Naive thymus-derived CD8-positive, alpha-beta T cell (primary cell): ENCODE measurements at regions not wholly inside any gene's neighbourhood (a gene's known extent, or its start where the extent isn't known, plus 50 kb on each side); places are given as distances from the start of the nearest gene placed in this dataset.

ENCODE experiments used
- ATAC-seq, 2 donors: fragments of 150-1000 bp; cut with Tn5 transposase in 1 of 2; sonication (Bioruptor Pico), chemical (Tn5 transposase) in 1 of 2; 1 replicate in 1 of 2; 2 replicates in 1 of 2; pipeline ENCODE4 v1.10.0; 2021; ENCODE audit warnings: mild to moderate bottlenecking in 2 of 2, moderate library complexity in 2 of 2
- POLR2A ChIA-PET: fragments of 350-600 bp; sonication (Branson Sonifier 250); formaldehyde crosslinking; loops from one replicate; lab custom pipeline; 2021; ENCODE audit warnings: antibody characterized with exemption; lab: Charles Lee
- DNase-seq, 10 donors: peaks; one replicate each; pipeline versions ENCODE4 v3.0.0 to v3.0.0-alpha.2; 2020 to 2022
- H3K27ac Mint-ChIP-seq, 10 donors: one replicate each; pipeline ENCODE4 v1.8.0; 2020 to 2022; ENCODE audit warnings: mild to moderate bottlenecking in 10 of 10, mixed read lengths in 10 of 10, moderate library complexity in 4 of 10, inconsistent platforms in 1 of 10
- H3K27me3 Mint-ChIP-seq, 5 donors: one replicate each; pipeline ENCODE4 v1.8.0; 2021 to 2022; ENCODE audit warnings: mixed read lengths in 5 of 5
- H3K36me3 Mint-ChIP-seq, 3 donors: one replicate each; pipeline ENCODE4 v1.8.0; 2020 to 2022; ENCODE audit warnings: mixed read lengths in 3 of 3, mild to moderate bottlenecking in 2 of 3, inconsistent platforms in 1 of 3
- H3K4me1 Mint-ChIP-seq, 4 donors: one replicate each; pipeline ENCODE4 v1.8.0; 2021 to 2022; ENCODE audit warnings: mixed read lengths in 4 of 4
- H3K4me3 Mint-ChIP-seq, 10 donors: one replicate each; pipeline ENCODE4 v1.8.0; 2020 to 2022; ENCODE audit warnings: mild to moderate bottlenecking in 10 of 10, mixed read lengths in 10 of 10, moderate library complexity in 6 of 10, inconsistent platforms in 1 of 10
- H3K9me3 Mint-ChIP-seq, 9 donors: one replicate each; pipeline ENCODE4 v1.8.0; 2020 to 2022; ENCODE audit warnings: mixed read lengths in 9 of 9, mild to moderate bottlenecking in 3 of 9, inconsistent platforms in 1 of 9, moderate library complexity in 1 of 9

- Mint-ChIP-seq H3K9me3 (peaks cover 0 to 13% (median 0%) of the 10 kb centered on the region in 9 donors), H3K4me1 (peaks cover 0 to 2% (median 0%) of the 10 kb centered on the region in 4 donors), H3K27ac (no peak overlapping the region), H3K36me3 (peaks cover 0 to 17% (median 0%) of the 10 kb centered on the region in 3 donors), H3K4me3 (no peak overlapping the region), H3K27me3 (peaks cover 21 to 44% (median 23%) of the 10 kb centered on the region in 5 donors)
- ATAC-seq, result no peak
- POLR2A ChIA-PET, result no interaction called here
- DNase-seq, result no peak
These were observed 100.7 kb downstream of the ASB7 start for GRCh38 chr15:100703032-100703578.

GRCh38 chr15:100703671-100704070, 101.3 kb downstream of the ASB7 start:
- Mint-ChIP-seq H3K36me3 (peaks cover 0 to 17% (median 0%) of the 10 kb centered on the region in 3 donors), H3K4me3 (no peak overlapping the region), H3K27ac (no peak overlapping the region), H3K27me3 (peaks cover 21 to 50% (median 23%) of the 10 kb centered on the region in 5 donors), H3K9me3 (peaks cover 0 to 16% (median 5%) of the 10 kb centered on the region in 9 donors), H3K4me1 (peaks cover 0 to 2% (median 0%) of the 10 kb centered on the region in 4 donors)
- ATAC-seq, result no peak
- no peak for DNase-seq
- POLR2A ChIA-PET, result no interaction called here

GRCh38 chr15:100704281-100705055, 102.1 kb downstream of the ASB7 start:
- H3K4me3 Mint-ChIP-seq, result no peak overlapping the region
- H3K9me3 Mint-ChIP-seq, result peaks cover 0 to 21% (median 6%) of the 10 kb centered on the region in 9 donors

GRCh38 chr15:100705065-100705464, 102.7 kb downstream of the ASB7 start:
- Mint-ChIP-seq H3K36me3 (peaks cover 0 to 23% (median 0%) of the 10 kb centered on the region in 3 donors), H3K27me3 (peaks cover 21 to 57% (median 23%) of the 10 kb centered on the region in 5 donors), H3K4me3 (no peak overlapping the region), H3K9me3 (peaks cover 0 to 27% (median 8%) of the 10 kb centered on the region in 9 donors), H3K4me1 (peaks cover 0 to 4% (median 0%) of the 10 kb centered on the region in 4 donors), H3K27ac (no peak overlapping the region)
- no peak for DNase-seq
- no peak for ATAC-seq
- POLR2A ChIA-PET, result no interaction called here

More at GRCh38 chr15:100704281-100705055, 102.1 kb downstream of the ASB7 start:
- peaks cover 21 to 57% (median 23%) of the 10 kb centered on the region in 5 donors for H3K27me3 Mint-ChIP-seq
- no peak for ATAC-seq
- POLR2A ChIA-PET, result no interaction called here
- peaks cover 0 to 2% (median 0%) of the 10 kb centered on the region in 4 donors for H3K4me1 Mint-ChIP-seq
- peaks cover 0 to 17% (median 0%) of the 10 kb centered on the region in 3 donors for H3K36me3 Mint-ChIP-seq
- DNase-seq, result no peak
- no peak overlapping the region for H3K27ac Mint-ChIP-seq

GRCh38 chr15:100705841-100706240, 103.5 kb downstream of the ASB7 start:
- Mint-ChIP-seq H3K36me3 (peaks cover 0 to 24% (median 0%) of the 10 kb centered on the region in 3 donors), H3K27me3 (peaks cover 20 to 57% (median 21%) of the 10 kb centered on the region in 5 donors), H3K4me1 (peaks cover 0 to 7% (median 0%) of the 10 kb centered on the region in 4 donors), H3K27ac (no peak overlapping the region), H3K9me3 (peaks cover 0 to 30% (median 8%) of the 10 kb centered on the region in 9 donors), H3K4me3 (no peak overlapping the region)
- DNase-seq, result no peak
- POLR2A ChIA-PET, result no interaction called here
- no peak for ATAC-seq

- Mint-ChIP-seq H3K4me1 (peaks cover 0 to 7% (median 0%) of the 10 kb centered on the region in 4 donors), H3K27me3 (peaks cover 11 to 52% (median 16%) of the 10 kb centered on the region in 5 donors), H3K9me3 (peaks cover 0 to 30% (median 8%) of the 10 kb centered on the region in 9 donors), H3K4me3 (no peak overlapping the region), H3K36me3 (peaks cover 0 to 24% (median 0%) of the 10 kb centered on the region in 3 donors), H3K27ac (no peak overlapping the region)
- POLR2A ChIA-PET, result no interaction called here
- DNase-seq, result no peak
- no peak for ATAC-seq
These were observed 104.8 kb downstream of the ASB7 start for GRCh38 chr15:100707229-100707628.

- no peak for ATAC-seq
These were observed 106.5 kb downstream of the ASB7 start for GRCh38 chr15:100708916-100709315.

GRCh38 chr15:100710222-100710621, 107.8 kb downstream of the ASB7 start:
- no peak for ATAC-seq
- Mint-ChIP-seq H3K27ac (no peak overlapping the region), H3K4me1 (peaks cover 0 to 6% (median 0%) of the 10 kb centered on the region in 4 donors), H3K36me3 (peaks cover 0 to 18% (median 0%) of the 10 kb centered on the region in 3 donors), H3K4me3 (no peak overlapping the region), H3K27me3 (peaks cover 2 to 25% (median 9%) of the 10 kb centered on the region in 5 donors), H3K9me3 (peaks cover 0 to 30% (median 5%) of the 10 kb centered on the region in 9 donors)
- no peak for DNase-seq
- POLR2A ChIA-PET, result no interaction called here

More at GRCh38 chr15:100708916-100709315, 106.5 kb downstream of the ASB7 start:
- peaks cover 0 to 7% (median 0%) of the 10 kb centered on the region in 4 donors for H3K4me1 Mint-ChIP-seq
- POLR2A ChIA-PET, result no interaction called here
- H3K27ac Mint-ChIP-seq, result no peak overlapping the region
- H3K4me3 Mint-ChIP-seq, result no peak overlapping the region
- peaks cover 9 to 38% (median 15%) of the 10 kb centered on the region in 5 donors for H3K27me3 Mint-ChIP-seq
- peaks cover 0 to 19% (median 0%) of the 10 kb centered on the region in 3 donors for H3K36me3 Mint-ChIP-seq
- no peak for DNase-seq
- H3K9me3 Mint-ChIP-seq, result peaks cover 0 to 30% (median 5%) of the 10 kb centered on the region in 9 donors

GRCh38 chr15:100710744-100711515, 108.5 kb downstream of the ASB7 start:
- Mint-ChIP-seq H3K27me3 (peaks cover 0 to 19% (median 8%) of the 10 kb centered on the region in 5 donors), H3K9me3 (peaks cover 0 to 30% (median 5%) of the 10 kb centered on the region in 9 donors), H3K36me3 (peaks cover 0 to 18% (median 0%) of the 10 kb centered on the region in 3 donors), H3K4me1 (peaks cover 0 to 6% (median 0%) of the 10 kb centered on the region in 4 donors), H3K27ac (no peak overlapping the region), H3K4me3 (no peak overlapping the region)
- POLR2A ChIA-PET, result no interaction called here
- DNase-seq, result no peak
- no peak for ATAC-seq

GRCh38 chr15:100711516-100712021, 109.2 kb downstream of the ASB7 start:
- Mint-ChIP-seq H3K4me3 (no peak overlapping the region), H3K27me3 (peaks cover 0 to 19% (median 8%) of the 10 kb centered on the region in 5 donors), H3K4me1 (peaks cover 0 to 6% (median 0%) of the 10 kb centered on the region in 4 donors), H3K36me3 (peaks cover 0 to 18% (median 0%) of the 10 kb centered on the region in 3 donors), H3K27ac (no peak overlapping the region), H3K9me3 (peaks cover 0 to 30% (median 5%) of the 10 kb centered on the region in 9 donors)
- no peak for DNase-seq
- POLR2A ChIA-PET, result no interaction called here
- ATAC-seq, result no peak

- no peak overlapping the region for H3K4me3 Mint-ChIP-seq
- DNase-seq (no peak), ATAC-seq (no peak)
- H3K27ac Mint-ChIP-seq, result no peak overlapping the region
- H3K36me3 Mint-ChIP-seq, result peaks cover 0 to 12% (median 0%) of the 10 kb centered on the region in 3 donors
- H3K9me3 Mint-ChIP-seq, result peaks cover 0 to 27% (median 5%) of the 10 kb centered on the region in 9 donors
- POLR2A ChIA-PET, result no interaction called here
- H3K4me1 Mint-ChIP-seq, result peaks cover 0 to 7% (median 0%) of the 10 kb centered on the region in 4 donors
- peaks cover 0 to 23% (median 7%) of the 10 kb centered on the region in 5 donors for H3K27me3 Mint-ChIP-seq
These were observed 109.8 kb downstream of the ASB7 start for GRCh38 chr15:100712226-100712625.
